ENCODE measurements at regions not wholly inside any gene's neighbourhood (a gene's known extent, or its start where the extent isn't known, plus 50 kb on each side); places are given as distances from the start of the nearest gene placed in this dataset.

DNA sequence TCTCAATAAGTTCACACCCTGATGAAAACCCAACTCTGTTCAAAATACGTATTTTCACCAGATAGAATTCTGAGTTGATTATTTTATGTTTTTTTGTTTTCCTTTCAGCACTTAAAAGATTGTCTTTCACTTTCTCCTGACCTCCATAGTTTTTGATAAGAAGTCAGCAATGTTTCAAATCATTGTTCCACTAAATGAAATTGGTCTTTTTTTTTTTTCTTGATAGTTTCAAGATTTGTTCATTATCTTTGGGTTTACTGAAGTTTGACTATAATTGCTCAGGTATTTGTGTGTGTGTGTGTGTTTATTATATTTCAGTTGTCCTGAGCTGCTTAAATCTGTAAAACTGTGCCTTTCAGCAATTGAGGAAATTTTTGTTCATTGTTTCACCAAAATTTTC lies 498.7 kb downstream of the TLE1 start:
- no peak overlapping the region for H3K4me3 Mint-ChIP-seq
- no peak overlapping the region for H3K27ac Mint-ChIP-seq
- peaks cover 16% of the 10 kb centered on the region for H3K9me3 Mint-ChIP-seq
- no peaks in the 10 kb centered on the region for H3K4me1 Mint-ChIP-seq
- H3K36me3 Mint-ChIP-seq (ENCODE audit: low read depth), result peaks cover 7% of the 10 kb centered on the region
- H3K27me3 Mint-ChIP-seq (ENCODE audit: low read depth), result no peaks in the 10 kb centered on the region
- TF ChIP-seq, protein P1, sequence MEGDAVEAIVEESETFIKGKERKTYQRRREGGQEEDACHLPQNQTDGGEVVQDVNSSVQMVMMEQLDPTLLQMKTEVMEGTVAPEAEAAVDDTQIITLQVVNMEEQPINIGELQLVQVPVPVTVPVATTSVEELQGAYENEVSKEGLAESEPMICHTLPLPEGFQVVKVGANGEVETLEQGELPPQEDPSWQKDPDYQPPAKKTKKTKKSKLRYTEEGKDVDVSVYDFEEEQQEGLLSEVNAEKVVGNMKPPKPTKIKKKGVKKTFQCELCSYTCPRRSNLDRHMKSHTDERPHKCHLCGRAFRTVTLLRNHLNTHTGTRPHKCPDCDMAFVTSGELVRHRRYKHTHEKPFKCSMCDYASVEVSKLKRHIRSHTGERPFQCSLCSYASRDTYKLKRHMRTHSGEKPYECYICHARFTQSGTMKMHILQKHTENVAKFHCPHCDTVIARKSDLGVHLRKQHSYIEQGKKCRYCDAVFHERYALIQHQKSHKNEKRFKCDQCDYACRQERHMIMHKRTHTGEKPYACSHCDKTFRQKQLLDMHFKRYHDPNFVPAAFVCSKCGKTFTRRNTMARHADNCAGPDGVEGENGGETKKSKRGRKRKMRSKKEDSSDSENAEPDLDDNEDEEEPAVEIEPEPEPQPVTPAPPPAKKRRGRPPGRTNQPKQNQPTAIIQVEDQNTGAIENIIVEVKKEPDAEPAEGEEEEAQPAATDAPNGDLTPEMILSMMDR (IDR thresholded peaks at IDR 0.05; ENCODE audit: unreplicated experiment in 3 of 3), result no peak

DNA sequence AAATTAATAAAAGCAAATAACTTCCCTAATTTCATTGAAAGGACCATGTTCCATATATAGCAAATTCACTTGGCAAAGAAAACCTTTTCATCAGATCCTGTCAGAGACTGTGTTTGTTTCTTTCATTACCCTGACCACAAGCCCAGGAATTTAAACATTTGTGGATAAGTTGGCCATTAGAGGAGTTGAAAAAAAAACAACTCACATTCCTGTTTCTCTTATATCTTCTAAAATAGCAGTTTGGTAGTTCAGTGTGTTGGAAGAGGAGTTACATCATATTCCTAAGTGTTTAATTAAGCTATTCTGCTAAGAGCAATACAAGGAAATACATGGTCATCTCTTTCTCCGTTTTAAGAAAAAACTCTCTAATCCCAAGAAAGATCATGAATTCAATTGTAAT lies 505.6 kb downstream of the TLE1 start:
- Mint-ChIP-seq H3K9me3 (no peaks in the 10 kb centered on the region), H3K4me1 (peaks cover 20% of the 10 kb centered on the region)

DNA sequence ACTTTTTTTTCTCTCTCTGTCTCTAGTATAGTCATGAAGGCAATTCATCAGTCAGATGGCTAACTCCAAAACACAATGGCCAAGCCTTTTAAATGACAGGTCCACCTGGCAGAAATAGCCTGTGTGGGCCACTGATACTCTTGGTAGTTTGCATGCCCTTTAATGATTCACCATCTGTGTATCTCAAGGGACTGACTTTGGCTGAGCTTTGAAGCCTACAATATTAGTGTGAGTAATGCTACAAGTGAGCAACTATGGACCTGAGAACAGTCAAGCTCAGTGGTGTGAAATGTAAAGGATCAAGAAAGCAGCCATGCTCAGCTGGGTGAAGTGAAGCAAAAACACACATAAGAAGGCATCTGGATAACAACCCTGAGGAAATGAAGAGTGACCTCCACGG lies 506.9 kb downstream of the TLE1 start:
- no peaks in the 10 kb centered on the region for H3K9me3 Mint-ChIP-seq
- no peaks in the 10 kb centered on the region for H3K27me3 Mint-ChIP-seq (ENCODE audit: low read depth)
- TF ChIP-seq, protein P1 (IDR thresholded peaks at IDR 0.05; ENCODE audit: unreplicated experiment in 3 of 3), result no peak
- peaks cover 20% of the 10 kb centered on the region for H3K4me1 Mint-ChIP-seq
- no peaks in the 10 kb centered on the region for H3K36me3 Mint-ChIP-seq (ENCODE audit: low read depth)
- H3K27ac Mint-ChIP-seq, result no peak overlapping the region
- no peak overlapping the region for H3K4me3 Mint-ChIP-seq

More for the DNA sequence above, 505.6 kb downstream of the TLE1 start:
- no peaks in the 10 kb centered on the region for H3K27me3 Mint-ChIP-seq (ENCODE audit: low read depth)
- peak overlapping the region in 2 of 3 experiments; percentile 51 to 72 for H3K27ac Mint-ChIP-seq
- no peaks in the 10 kb centered on the region for H3K36me3 Mint-ChIP-seq (ENCODE audit: low read depth)
- no peak overlapping the region for H3K4me3 Mint-ChIP-seq
- TF ChIP-seq, protein P1 (IDR thresholded peaks at IDR 0.05; ENCODE audit: unreplicated experiment in 3 of 3), result no peak

DNA sequence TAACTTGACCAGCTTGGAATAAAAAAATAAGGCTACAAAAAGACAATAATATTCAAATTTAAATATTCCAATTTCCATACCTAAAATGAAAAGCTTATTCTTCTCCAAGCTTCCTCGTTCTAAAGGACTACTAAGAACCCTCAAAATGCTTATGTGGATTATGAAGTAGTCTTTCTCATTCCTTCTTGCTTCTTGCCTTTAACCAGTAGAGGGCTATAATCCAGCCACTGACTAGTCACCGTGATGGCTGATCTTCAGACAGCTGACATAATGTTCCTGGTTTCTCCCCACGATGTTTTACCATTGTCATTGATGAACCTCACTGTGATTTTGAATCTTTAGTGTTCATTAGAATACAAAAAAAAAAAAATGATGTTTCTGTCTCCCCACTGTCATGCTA lies 515.3 kb downstream of the TLE1 start:
- no peak overlapping the region for H3K27ac Mint-ChIP-seq
- H3K9me3 Mint-ChIP-seq, result peaks cover 19% of the 10 kb centered on the region
- TF ChIP-seq, protein P1 (IDR thresholded peaks at IDR 0.05; ENCODE audit: unreplicated experiment in 3 of 3), result no peak
- no peaks in the 10 kb centered on the region for H3K36me3 Mint-ChIP-seq (ENCODE audit: low read depth)
- no peaks in the 10 kb centered on the region for H3K4me1 Mint-ChIP-seq
- H3K27me3 Mint-ChIP-seq (ENCODE audit: low read depth), result no peaks in the 10 kb centered on the region
- no peak overlapping the region for H3K4me3 Mint-ChIP-seq

DNA sequence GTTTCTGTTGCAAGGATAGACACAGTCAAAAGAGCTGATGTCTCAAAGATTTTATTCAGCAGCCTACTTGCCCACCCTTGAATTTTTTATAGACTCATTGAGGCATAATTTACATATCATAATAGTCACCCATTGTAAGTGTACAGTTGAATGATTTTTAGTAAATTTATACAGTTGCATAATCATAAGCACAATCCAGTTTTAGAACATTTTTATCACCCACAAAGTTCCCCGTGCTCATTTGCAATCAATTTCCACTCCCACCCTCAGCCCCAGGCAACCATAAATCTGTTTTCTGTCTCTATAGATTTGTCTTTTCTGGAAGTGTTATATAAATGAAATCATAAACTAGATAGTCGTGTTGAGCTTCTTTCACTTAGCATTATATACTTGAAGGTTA lies 517.7 kb downstream of the TLE1 start:
- H3K9me3 Mint-ChIP-seq, result peaks cover 25% of the 10 kb centered on the region
- TF ChIP-seq, protein P1 (IDR thresholded peaks at IDR 0.05; ENCODE audit: unreplicated experiment in 3 of 3), result no peak
- peaks cover 6% of the 10 kb centered on the region for H3K36me3 Mint-ChIP-seq (ENCODE audit: low read depth)
- H3K27ac Mint-ChIP-seq, result no peak overlapping the region
- H3K4me1 Mint-ChIP-seq, result no peaks in the 10 kb centered on the region
- no peak overlapping the region for H3K4me3 Mint-ChIP-seq
- no peaks in the 10 kb centered on the region for H3K27me3 Mint-ChIP-seq (ENCODE audit: low read depth)

DNA sequence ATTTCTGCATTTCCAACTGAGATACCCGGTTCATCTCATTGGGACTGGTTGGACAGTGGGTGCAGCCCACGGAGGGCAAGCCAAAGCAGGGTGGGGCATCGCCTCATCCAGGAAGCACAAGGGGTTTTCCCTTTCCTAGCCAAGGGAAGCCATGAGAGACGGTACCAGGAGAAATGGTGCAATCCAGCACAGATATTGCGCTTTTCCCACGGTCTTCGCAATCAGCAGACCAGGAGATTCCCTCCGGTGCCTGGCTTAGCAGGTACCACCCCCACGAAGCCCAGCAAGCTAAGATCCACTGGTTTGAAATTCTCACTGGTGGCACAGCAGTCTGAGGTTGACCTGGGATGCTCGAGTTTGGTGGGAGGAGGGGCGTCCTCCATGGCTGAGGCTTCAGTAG lies 527.0 kb downstream of the TLE1 start:
- H3K4me1 Mint-ChIP-seq, result no peaks in the 10 kb centered on the region
- no peak overlapping the region for H3K27ac Mint-ChIP-seq
- H3K36me3 Mint-ChIP-seq (ENCODE audit: low read depth), result peaks cover 6% of the 10 kb centered on the region
- H3K9me3 Mint-ChIP-seq, result peaks cover 30% of the 10 kb centered on the region
- peaks cover 5% of the 10 kb centered on the region for H3K27me3 Mint-ChIP-seq (ENCODE audit: low read depth)
- no peak overlapping the region for H3K4me3 Mint-ChIP-seq
- TF ChIP-seq, protein P1 (IDR thresholded peaks at IDR 0.05; ENCODE audit: unreplicated experiment in 3 of 3), result no peak
